Right lobe of liver (tissue), 4 donors: ENCODE measurements at regions not wholly inside any gene's neighbourhood (a gene's known extent, or its start where the extent isn't known, plus 50 kb on each side); places are given as distances from the start of the nearest gene placed in this dataset.

Source experiments
- POLR2A ChIP-seq: fragments of 450-650 bp; IDR thresholded peaks from one replicate; pipeline ENCODE4 v1.6.1; 2017; ENCODE audit warnings: antibody characterized with exemption, mild to moderate bottlenecking
- TF ChIP-seq, protein P1 (sequence below), 4 donors: fragments of 200-600 bp in 3 of 4; fragments of 450-650 bp in 1 of 4; IDR thresholded peaks; one replicate each; pipeline versions ENCODE4 v1.5.1 to v1.8.0; 2016 to 2022; ENCODE audit warnings: antibody characterized with exemption in 4 of 4, mild to moderate bottlenecking in 2 of 4
- donor health status: DM: no; HTN: no; CAD: no.
- donor health status: DM: no; HTN: no; CAD: no.
- donor health status: DM: no; HTN: yes; CAD: no.

DNA sequence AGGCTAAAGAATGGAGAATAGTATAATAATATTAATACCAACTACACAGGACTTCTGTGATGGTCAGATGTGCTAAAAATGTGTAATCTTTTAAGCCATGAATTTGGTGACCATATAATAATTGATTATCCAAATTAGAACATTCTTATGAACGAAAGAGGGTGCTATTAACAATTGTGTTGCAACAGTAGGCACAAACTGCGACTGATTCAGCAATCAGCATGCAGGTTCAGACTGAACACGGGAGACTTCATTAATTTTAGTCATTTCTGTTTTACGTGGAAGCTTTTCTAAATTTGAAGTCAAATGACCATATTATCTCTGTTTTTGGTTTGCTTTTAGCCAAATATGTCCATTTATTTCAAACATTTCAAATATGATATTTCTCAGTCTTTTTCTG, 54.6 kb upstream of the CHST9 start:
- no peak for TF ChIP-seq POLR2A
- TF ChIP-seq, protein P1, sequence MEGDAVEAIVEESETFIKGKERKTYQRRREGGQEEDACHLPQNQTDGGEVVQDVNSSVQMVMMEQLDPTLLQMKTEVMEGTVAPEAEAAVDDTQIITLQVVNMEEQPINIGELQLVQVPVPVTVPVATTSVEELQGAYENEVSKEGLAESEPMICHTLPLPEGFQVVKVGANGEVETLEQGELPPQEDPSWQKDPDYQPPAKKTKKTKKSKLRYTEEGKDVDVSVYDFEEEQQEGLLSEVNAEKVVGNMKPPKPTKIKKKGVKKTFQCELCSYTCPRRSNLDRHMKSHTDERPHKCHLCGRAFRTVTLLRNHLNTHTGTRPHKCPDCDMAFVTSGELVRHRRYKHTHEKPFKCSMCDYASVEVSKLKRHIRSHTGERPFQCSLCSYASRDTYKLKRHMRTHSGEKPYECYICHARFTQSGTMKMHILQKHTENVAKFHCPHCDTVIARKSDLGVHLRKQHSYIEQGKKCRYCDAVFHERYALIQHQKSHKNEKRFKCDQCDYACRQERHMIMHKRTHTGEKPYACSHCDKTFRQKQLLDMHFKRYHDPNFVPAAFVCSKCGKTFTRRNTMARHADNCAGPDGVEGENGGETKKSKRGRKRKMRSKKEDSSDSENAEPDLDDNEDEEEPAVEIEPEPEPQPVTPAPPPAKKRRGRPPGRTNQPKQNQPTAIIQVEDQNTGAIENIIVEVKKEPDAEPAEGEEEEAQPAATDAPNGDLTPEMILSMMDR (IDR thresholded peaks at IDR 0.05) = no peak
